ENCODE measurements at regions not wholly inside any gene's neighbourhood (a gene's known extent, or its start where the extent isn't known, plus 50 kb on each side); places are given as distances from the start of the nearest gene placed in this dataset.
"Not testable (repeated sequence)": the region's sequence is repeated elsewhere in the genome, so short reads cannot be mapped to it uniquely, and the experiment has no call there.

GRCh38 chr22:33971561-33971961 lies 51.3 kb upstream of the LARGE1 start:
- DNase-seq (ENCODE audit: low spot score): no peak

- no peak for DNase-seq (ENCODE audit: low spot score)
Measured at GRCh38 chr22:33975841-33976240, 55.6 kb upstream of the LARGE1 start.

GRCh38 chr22:33983558-33983957 lies 63.3 kb upstream of the LARGE1 start:
- no peak for DNase-seq (ENCODE audit: low spot score)

GRCh38 chr22:33984211-33984610 lies 63.9 kb upstream of the LARGE1 start:
- no peak for DNase-seq (ENCODE audit: low spot score)

- no peak for DNase-seq (ENCODE audit: low spot score)
Measured at GRCh38 chr22:33984656-33985285, 64.5 kb upstream of the LARGE1 start.

- DNase-seq (ENCODE audit: low spot score): no peak
Measured at GRCh38 chr22:33985506-33985905, 65.2 kb upstream of the LARGE1 start.

- no peak for DNase-seq (ENCODE audit: low spot score)
Measured at GRCh38 chr22:33986167-33986771, 66.0 kb upstream of the LARGE1 start.

- DNase-seq (ENCODE audit: low spot score): no peak
Measured at GRCh38 chr22:33986954-33987353, 66.7 kb upstream of the LARGE1 start.

GRCh38 chr22:33989263-33989662 lies 69.0 kb upstream of the LARGE1 start:
- DNase-seq (ENCODE audit: low spot score): not testable (repeated sequence)

- DNase-seq (ENCODE audit: low spot score): no peak
Measured at GRCh38 chr22:33991620-33992019, 71.3 kb upstream of the LARGE1 start.

- no peak for DNase-seq (ENCODE audit: low spot score)
Measured at GRCh38 chr22:33996824-33997223, 76.5 kb upstream of the LARGE1 start.

GRCh38 chr22:34000879-34001526 lies 80.7 kb upstream of the LARGE1 start:
- DNase-seq (ENCODE audit: low spot score): no peak

- no peak for DNase-seq (ENCODE audit: low spot score)
Measured at GRCh38 chr22:34001701-34002466, 81.6 kb upstream of the LARGE1 start.

GRCh38 chr22:34004058-34004457 lies 83.8 kb upstream of the LARGE1 start:
- DNase-seq (ENCODE audit: low spot score): no peak

- no peak for DNase-seq (ENCODE audit: low spot score)
Measured at GRCh38 chr22:34010259-34010658, 90.0 kb upstream of the LARGE1 start.

GRCh38 chr22:34015642-34016041 lies 95.4 kb upstream of the LARGE1 start:
- no peak for DNase-seq (ENCODE audit: low spot score)

- DNase-seq (ENCODE audit: low spot score): no peak
Measured at GRCh38 chr22:34017205-34017604, 96.9 kb upstream of the LARGE1 start.

- no peak for DNase-seq (ENCODE audit: low spot score)
Measured at GRCh38 chr22:34019190-34019845, 99.0 kb upstream of the LARGE1 start.

GRCh38 chr22:34035209-34035608 lies 114.9 kb upstream of the LARGE1 start:
- no peak for DNase-seq (ENCODE audit: low spot score)

GRCh38 chr22:34036931-34037330 lies 116.7 kb upstream of the LARGE1 start:
- no peak for DNase-seq (ENCODE audit: low spot score)

GRCh38 chr22:34038801-34039555 lies 118.7 kb upstream of the LARGE1 start:
- DNase-seq (ENCODE audit: low spot score): no peak

GRCh38 chr22:34045311-34045710 lies 125.0 kb upstream of the LARGE1 start:
- no peak for DNase-seq (ENCODE audit: low spot score)

Data from HuH-7 (cell line).